ENCODE measurements at regions not wholly inside any gene's neighbourhood (a gene's known extent, or its start where the extent isn't known, plus 50 kb on each side); places are given as distances from the start of the nearest gene placed in this dataset.

DNA sequence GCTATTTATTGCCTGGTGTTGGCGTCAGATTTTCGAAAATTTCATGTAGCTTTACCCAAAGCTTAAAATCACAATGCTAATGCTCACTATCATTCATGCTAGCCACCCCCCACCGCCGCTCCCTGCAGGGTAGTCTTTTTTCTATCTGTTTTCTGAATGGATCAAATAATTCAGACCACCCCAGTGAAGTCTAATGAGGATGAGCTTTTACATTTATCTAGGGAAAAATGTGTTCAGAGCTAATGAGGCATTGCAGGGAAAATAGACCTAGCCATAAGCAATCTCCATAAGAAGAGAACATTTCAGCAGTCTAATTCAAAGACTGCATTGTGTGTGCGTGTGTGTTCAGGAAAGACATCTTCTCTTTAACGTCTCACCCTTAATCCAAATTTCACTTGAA is 533.0 kb upstream of the PRMT6 start:
- no peaks in the 10 kb centered on the region for H3K36me3 ChIP-seq
- H3K27ac ChIP-seq: no peak overlapping the region
- H3K9me3 ChIP-seq: no peaks in the 10 kb centered on the region
- intact Hi-C loops (cut with DNase I): no loop called here
- no peak for DNase-seq (ENCODE audit: low spot score in 2 of 2)
- H3K4me1 ChIP-seq: no peaks in the 10 kb centered on the region
- no peaks in the 10 kb centered on the region for H3K27me3 ChIP-seq
- H3K4me3 ChIP-seq: no peak overlapping the region
- TF ChIP-seq, protein P1, sequence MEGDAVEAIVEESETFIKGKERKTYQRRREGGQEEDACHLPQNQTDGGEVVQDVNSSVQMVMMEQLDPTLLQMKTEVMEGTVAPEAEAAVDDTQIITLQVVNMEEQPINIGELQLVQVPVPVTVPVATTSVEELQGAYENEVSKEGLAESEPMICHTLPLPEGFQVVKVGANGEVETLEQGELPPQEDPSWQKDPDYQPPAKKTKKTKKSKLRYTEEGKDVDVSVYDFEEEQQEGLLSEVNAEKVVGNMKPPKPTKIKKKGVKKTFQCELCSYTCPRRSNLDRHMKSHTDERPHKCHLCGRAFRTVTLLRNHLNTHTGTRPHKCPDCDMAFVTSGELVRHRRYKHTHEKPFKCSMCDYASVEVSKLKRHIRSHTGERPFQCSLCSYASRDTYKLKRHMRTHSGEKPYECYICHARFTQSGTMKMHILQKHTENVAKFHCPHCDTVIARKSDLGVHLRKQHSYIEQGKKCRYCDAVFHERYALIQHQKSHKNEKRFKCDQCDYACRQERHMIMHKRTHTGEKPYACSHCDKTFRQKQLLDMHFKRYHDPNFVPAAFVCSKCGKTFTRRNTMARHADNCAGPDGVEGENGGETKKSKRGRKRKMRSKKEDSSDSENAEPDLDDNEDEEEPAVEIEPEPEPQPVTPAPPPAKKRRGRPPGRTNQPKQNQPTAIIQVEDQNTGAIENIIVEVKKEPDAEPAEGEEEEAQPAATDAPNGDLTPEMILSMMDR (IDR thresholded peaks at IDR 0.05): no peak

GRCh38 chr1:106524631-106525030 is 531.8 kb upstream of the PRMT6 start:
- H3K4me1 ChIP-seq: no peaks in the 10 kb centered on the region
- H3K27ac ChIP-seq: no peak overlapping the region
- TF ChIP-seq, protein P1 (IDR thresholded peaks at IDR 0.05): no peak
- no peaks in the 10 kb centered on the region for H3K27me3 ChIP-seq
- H3K36me3 ChIP-seq: no peaks in the 10 kb centered on the region
- no peak for DNase-seq (ENCODE audit: low spot score in 2 of 2)
- intact Hi-C loops (cut with DNase I): no loop called here
- H3K4me3 ChIP-seq: no peak overlapping the region
- no peaks in the 10 kb centered on the region for H3K9me3 ChIP-seq

- Histone ChIP-seq H3K27me3 (no peaks in the 10 kb centered on the region), H3K9me3 (no peaks in the 10 kb centered on the region), H3K4me3 (no peak overlapping the region), H3K4me1 (no peaks in the 10 kb centered on the region), H3K27ac (no peak overlapping the region), H3K36me3 (no peaks in the 10 kb centered on the region)
- TF ChIP-seq, protein P1 (IDR thresholded peaks at IDR 0.05): no peak
- no peak for DNase-seq (ENCODE audit: low spot score in 2 of 2)
- intact Hi-C loops (cut with DNase I): no loop called here
These were observed 529.8 kb upstream of the PRMT6 start for GRCh38 chr1:106526650-106527049.

DNA sequence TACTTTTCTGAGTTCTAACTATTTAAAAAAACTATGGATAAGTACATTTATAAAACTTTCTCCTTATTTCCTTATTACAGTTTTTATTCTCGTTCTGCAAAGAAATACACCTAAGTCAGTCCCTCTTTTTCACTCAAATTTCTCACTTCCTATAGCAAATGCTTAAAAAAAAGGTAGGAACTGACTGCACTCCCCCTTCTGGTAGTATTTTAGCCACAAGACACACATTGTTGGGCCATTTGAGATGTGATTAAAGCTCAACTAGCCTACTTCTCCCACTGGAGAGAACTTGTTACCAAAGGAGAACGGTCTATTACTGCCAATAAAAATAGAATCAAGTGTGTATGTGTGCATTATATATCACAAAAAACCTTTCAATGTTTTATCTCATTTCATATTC is 521.9 kb upstream of the PRMT6 start:
- Histone ChIP-seq H3K4me1 (no peaks in the 10 kb centered on the region), H3K4me3 (no peak overlapping the region), H3K27ac (no peak overlapping the region), H3K27me3 (no peaks in the 10 kb centered on the region), H3K9me3 (no peaks in the 10 kb centered on the region), H3K36me3 (no peaks in the 10 kb centered on the region)
- intact Hi-C loops (cut with DNase I): no loop called here
- TF ChIP-seq, protein P1 (IDR thresholded peaks at IDR 0.05): no peak
- DNase-seq (ENCODE audit: low spot score in 2 of 2): no peak

DNA sequence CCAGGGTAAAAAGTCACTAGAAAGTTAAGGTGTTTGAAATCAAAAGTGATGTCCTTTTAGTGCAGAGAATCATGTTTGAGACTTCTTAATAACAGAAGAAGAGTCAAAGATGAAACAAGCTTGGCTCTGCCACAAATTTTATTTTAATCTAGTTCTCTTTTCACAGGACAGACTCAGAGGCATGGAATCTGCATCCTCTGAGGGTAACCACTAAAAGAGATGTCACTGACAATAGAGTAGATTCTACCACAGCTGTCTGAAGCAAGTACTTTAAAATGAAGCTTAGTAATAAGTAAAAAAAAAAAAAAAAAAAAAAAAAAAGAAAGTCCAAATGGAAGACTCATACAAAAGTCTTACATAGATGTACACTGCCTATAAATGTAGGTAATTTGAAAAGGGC is 519.7 kb upstream of the PRMT6 start:
- Histone ChIP-seq H3K4me1 (no peaks in the 10 kb centered on the region), H3K27me3 (no peaks in the 10 kb centered on the region), H3K9me3 (peaks cover 8 to 14% of the 10 kb centered on the region in 2 donors), H3K27ac (no peak overlapping the region), H3K4me3 (no peak overlapping the region), H3K36me3 (no peaks in the 10 kb centered on the region)
- intact Hi-C loops (cut with DNase I): no loop called here
- TF ChIP-seq, protein P1 (IDR thresholded peaks at IDR 0.05): no peak
- DNase-seq (ENCODE audit: low spot score in 2 of 2): no peak

DNA sequence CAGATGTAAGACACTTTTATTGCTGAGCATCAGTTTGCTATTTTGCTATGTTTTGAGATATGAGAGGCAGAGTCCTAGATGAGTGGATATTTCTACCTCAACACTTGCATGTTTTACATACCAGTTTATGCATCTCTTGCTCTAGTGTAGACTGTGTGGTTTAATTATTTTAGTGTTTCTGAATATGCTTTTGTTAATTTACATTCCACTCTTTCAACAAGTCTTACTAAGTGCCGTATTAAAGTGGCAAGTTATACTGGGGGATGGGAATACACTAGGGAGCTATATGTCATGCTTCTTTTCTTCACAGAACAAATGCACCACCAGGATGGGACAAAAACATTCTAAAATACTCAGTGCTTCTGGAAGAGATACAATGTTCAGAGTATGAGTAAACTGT is 507.7 kb upstream of the PRMT6 start:
- no peaks in the 10 kb centered on the region for H3K27me3 ChIP-seq
- H3K4me3 ChIP-seq: no peak overlapping the region
- DNase-seq (ENCODE audit: low spot score in 2 of 2): no peak
- H3K4me1 ChIP-seq: no peaks in the 10 kb centered on the region
- intact Hi-C loops (cut with DNase I): no loop called here
- TF ChIP-seq, protein P1 (IDR thresholded peaks at IDR 0.05): no peak
- H3K36me3 ChIP-seq: no peaks in the 10 kb centered on the region
- H3K27ac ChIP-seq: no peak overlapping the region
- H3K9me3 ChIP-seq: no peaks in the 10 kb centered on the region
